Hematopoietic multipotent progenitor cell treated with erythropoietin and hydrocortisone succinate and interleukin-3 and kit ligand, for 4 days (in vitro differentiated cells): ENCODE measurements at regions not wholly inside any gene's neighbourhood (a gene's known extent, or its start where the extent isn't known, plus 50 kb on each side); places are given as distances from the start of the nearest gene placed in this dataset.

Experiments
- DNase-seq: peaks from one replicate; pipeline ENCODE4 v3.0.0-alpha.2; 2015

- DNase-seq: peak; percentile 70
Measured at GRCh38 chr16:85451641-85452363, 161.3 kb upstream of the GSE1 start.

- DNase-seq: no peak
Measured at GRCh38 chr16:85452364-85453193, 160.5 kb upstream of the GSE1 start.

GRCh38 chr16:85453194-85453678 is 159.9 kb upstream of the GSE1 start:
- DNase-seq: no peak

GRCh38 chr16:85453703-85454102 is 159.4 kb upstream of the GSE1 start:
- no peak for DNase-seq

- no peak for DNase-seq
Measured at GRCh38 chr16:85454171-85454872, 158.8 kb upstream of the GSE1 start.

- DNase-seq: no peak
Measured at GRCh38 chr16:85455534-85455933, 157.6 kb upstream of the GSE1 start.

GRCh38 chr16:85457366-85457765 is 155.8 kb upstream of the GSE1 start:
- DNase-seq: no peak

GRCh38 chr16:85458968-85459367 is 154.2 kb upstream of the GSE1 start:
- DNase-seq: no peak

GRCh38 chr16:85459529-85460251 is 153.4 kb upstream of the GSE1 start:
- no peak for DNase-seq

- DNase-seq: peak; percentile 25
Measured at GRCh38 chr16:85460252-85461021, 152.7 kb upstream of the GSE1 start.

GRCh38 chr16:85461022-85461813 is 151.9 kb upstream of the GSE1 start:
- DNase-seq: peak; percentile 52

GRCh38 chr16:85461814-85462713 is 151.1 kb upstream of the GSE1 start:
- peak; percentile 90 for DNase-seq

GRCh38 chr16:85462714-85463611 is 150.2 kb upstream of the GSE1 start:
- DNase-seq: peak; percentile 49

GRCh38 chr16:85463672-85464382 is 149.3 kb upstream of the GSE1 start:
- DNase-seq: no peak

GRCh38 chr16:85464383-85465305 is 148.5 kb upstream of the GSE1 start:
- DNase-seq: no peak

GRCh38 chr16:85465328-85466303 is 147.5 kb upstream of the GSE1 start:
- DNase-seq: no peak
